GM23338 (cell line): ENCODE measurements at regions not wholly inside any gene's neighbourhood (a gene's known extent, or its start where the extent isn't known, plus 50 kb on each side); places are given as distances from the start of the nearest gene placed in this dataset.

ENCODE experiments used
- ATAC-seq: fragments of 200-7000 bp; cut with Tn5 transposase; 3 replicates; pipeline ENCODE4 v1.9.1; 2020
- DNase-seq: peaks from one replicate; pipeline ENCODE4 v3.0.0-alpha.2; 2015; ENCODE audit warnings: low spot score
- H2AFZ ChIP-seq: fragments of 200-600 bp; sonication (generic); 2 replicates; pipeline ENCODE4 v1.8.0; 2016; ENCODE audit warnings: antibody characterized with exemption, mild to moderate bottlenecking, moderate library complexity
- H3F3A ChIP-seq: fragments of 200-600 bp; sonication (generic); replicated peaks from 2 replicates; pipeline ENCODE4 v1.8.0; 2017; ENCODE audit warnings: antibody characterized with exemption, mixed run types, low read depth
- H3K27ac ChIP-seq: fragments of 200-600 bp; sonication (generic); 2 replicates; pipeline ENCODE4 v1.6.1; 2016; ENCODE audit warnings: low read depth
- H3K27me3 ChIP-seq: fragments of 200-600 bp; sonication (generic); 2 replicates; pipeline ENCODE4 v1.8.0; 2016; ENCODE audit warnings: mild to moderate bottlenecking, mixed run types, moderate library complexity; ENCODE audit not compliant: insufficient read depth
- H3K36me3 ChIP-seq: fragments of 200-600 bp; sonication (generic); 2 replicates; pipeline ENCODE4 v1.8.0; 2016; ENCODE audit warnings: mild to moderate bottlenecking; ENCODE audit not compliant: insufficient read depth
- H3K4me1 ChIP-seq: fragments of 200-600 bp; sonication (generic); 2 replicates; pipeline ENCODE4 v1.8.0; 2016; ENCODE audit warnings: mild to moderate bottlenecking, moderate library complexity; ENCODE audit not compliant: insufficient read depth
- H3K4me2 ChIP-seq: fragments of 200-600 bp; sonication (generic); 2 replicates; pipeline ENCODE4 v1.7.1; 2017; ENCODE audit warnings: mixed run types
- H3K4me3 ChIP-seq: fragments of 200-600 bp; sonication (generic); 2 replicates; pipeline ENCODE4 v1.6.1; 2016; ENCODE audit warnings: mixed run types
- H3K79me2 ChIP-seq: fragments of 200-600 bp; sonication (generic); replicated peaks from 2 replicates; pipeline ENCODE4 v1.8.0; 2017; ENCODE audit warnings: mild to moderate bottlenecking; ENCODE audit not compliant: insufficient read depth
- H3K9me2 ChIP-seq: fragments of 200-600 bp; sonication (generic); 2 replicates; pipeline ENCODE4 v1.8.0; 2017; ENCODE audit not compliant: insufficient read depth
- H4K20me1 ChIP-seq: fragments of 200-600 bp; sonication (generic); replicated peaks from 2 replicates; pipeline ENCODE4 v1.8.0; 2017; ENCODE audit warnings: mild to moderate bottlenecking; ENCODE audit not compliant: insufficient read depth
- H3K27ac Mint-ChIP-seq: 2 replicates; pipeline ENCODE4 v1.8.0; 2020; ENCODE audit warnings: inconsistent platforms, mild to moderate bottlenecking, moderate library complexity, mixed read lengths
- H3K27me3 Mint-ChIP-seq: 3 replicates; pipeline ENCODE4 v1.8.0; 2022; ENCODE audit warnings: low read depth, mild to moderate bottlenecking, moderate library complexity, mixed read lengths, inconsistent platforms; ENCODE audit not compliant: insufficient read depth, poor library complexity
- H3K36me3 Mint-ChIP-seq: 3 replicates; pipeline ENCODE4 v1.8.0; 2021; ENCODE audit warnings: low read depth, mild to moderate bottlenecking, inconsistent platforms, moderate library complexity, mixed read lengths
- H3K4me1 Mint-ChIP-seq: 3 replicates; pipeline ENCODE4 v1.8.0; 2020; ENCODE audit warnings: mild to moderate bottlenecking, inconsistent platforms, mixed read lengths
- H3K4me3 Mint-ChIP-seq: 3 replicates; pipeline ENCODE4 v1.8.0; 2021; ENCODE audit warnings: moderate library complexity, mild to moderate bottlenecking, inconsistent platforms, mixed read lengths
- H3K9me3 Mint-ChIP-seq: 3 replicates; pipeline ENCODE4 v1.8.0; 2020; ENCODE audit warnings: moderate library complexity, mild to moderate bottlenecking, inconsistent platforms, mixed read lengths
- ETS1 ChIP-seq: IDR thresholded peaks from 2 replicates; pipeline ENCODE4 v1.6.1; 2016; ENCODE audit warnings: antibody characterized with exemption
- EZH2phosphoT487 ChIP-seq: fragments of 200-600 bp; sonication (generic); IDR thresholded peaks from one replicate; pipeline ENCODE4 v1.8.1; 2018; ENCODE audit warnings: antibody characterized with exemption; ENCODE audit not compliant: unreplicated experiment
- JUNB ChIP-seq: IDR thresholded peaks from one replicate; pipeline ENCODE4 v1.6.1; 2016; ENCODE audit warnings: antibody characterized with exemption; ENCODE audit not compliant: unreplicated experiment
- STAT1 ChIP-seq: IDR thresholded peaks from one replicate; pipeline ENCODE4 v1.6.1; 2016; ENCODE audit warnings: antibody characterized with exemption; ENCODE audit not compliant: unreplicated experiment
- ZNF114 ChIP-seq: fragments of 250-450 bp; sonication (Bioruptor Pico); IDR thresholded peaks from 2 replicates; pipeline ENCODE4 v1.5.0; 2020; ENCODE audit warnings: mild to moderate bottlenecking, moderate library complexity
- ZNF331 ChIP-seq: fragments of 250-450 bp; sonication (Bioruptor Pico); IDR thresholded peaks from 2 replicates; pipeline ENCODE4 v1.5.0; 2020; ENCODE audit warnings: low read depth, mild to moderate bottlenecking, moderate library complexity
- ZNF462 ChIP-seq: fragments of 250-450 bp; sonication (Bioruptor Pico); IDR thresholded peaks from 2 replicates; pipeline ENCODE4 v1.5.0; 2020; ENCODE audit warnings: mild to moderate bottlenecking, moderate library complexity

GRCh38 chr10:10503772-10504171 is 513.9 kb upstream of the CELF2 start (continued):
- TF ChIP-seq ZNF462: no peak
- TF ChIP-seq EZH2phosphoT487: no peak
- TF ChIP-seq ETS1: no peak
- no peak for TF ChIP-seq STAT1
- TF ChIP-seq ZNF331: no peak
- TF ChIP-seq ZNF114 (CRISPR knock-in tag): no peak

GRCh38 chr10:10508211-10508610 is 509.5 kb upstream of the CELF2 start:
- H3K4me3 Mint-ChIP-seq: no peak overlapping the region
- Histone ChIP-seq H3K27me3 (no peaks in the 10 kb centered on the region), H3K9me2 (no peaks in the 10 kb centered on the region), H3K36me3 (no peaks in the 10 kb centered on the region), H3K4me2 (no peak overlapping the region), H3K4me1 (no peaks in the 10 kb centered on the region), H3F3A (no peaks in the 10 kb centered on the region), H4K20me1 (no peaks in the 10 kb centered on the region), H3K4me3 (no peak overlapping the region), H3K27ac (no peak overlapping the region), H3K79me2 (no peaks in the 10 kb centered on the region), H2AFZ (0 out of 2 replicates have a peak overlapping the region, but pooled peaks have one; percentile 21)
- H3K36me3 Mint-ChIP-seq: no peaks in the 10 kb centered on the region
- H3K27ac Mint-ChIP-seq: no peak overlapping the region
- no peaks in the 10 kb centered on the region for H3K27me3 Mint-ChIP-seq
- peaks cover 2% of the 10 kb centered on the region; the same call in 2 of the 3 replicates for H3K9me3 Mint-ChIP-seq
- DNase-seq (no peak), ATAC-seq (no peak)
- no peaks in the 10 kb centered on the region for H3K4me1 Mint-ChIP-seq
- no peak for TF ChIP-seq JUNB
- no peak for TF ChIP-seq STAT1
- no peak for TF ChIP-seq ZNF462
